Stimulated activated CD4-positive, alpha-beta T cell treated with anti-CD3 and anti-CD28 coated beads, Interleukin-15, amount 100 ng/mL, for 24 hours (primary cell): ENCODE measurements at regions not wholly inside any gene's neighbourhood (a gene's known extent, or its start where the extent isn't known, plus 50 kb on each side); places are given as distances from the start of the nearest gene placed in this dataset.
"Not testable (repeated sequence)": the region's sequence is repeated elsewhere in the genome, so short reads cannot be mapped to it uniquely, and the experiment has no call there.

Source experiments
- DNase-seq: peaks from one replicate; pipeline ENCODE4 v3.0.0-alpha.2; 2020

DNA sequence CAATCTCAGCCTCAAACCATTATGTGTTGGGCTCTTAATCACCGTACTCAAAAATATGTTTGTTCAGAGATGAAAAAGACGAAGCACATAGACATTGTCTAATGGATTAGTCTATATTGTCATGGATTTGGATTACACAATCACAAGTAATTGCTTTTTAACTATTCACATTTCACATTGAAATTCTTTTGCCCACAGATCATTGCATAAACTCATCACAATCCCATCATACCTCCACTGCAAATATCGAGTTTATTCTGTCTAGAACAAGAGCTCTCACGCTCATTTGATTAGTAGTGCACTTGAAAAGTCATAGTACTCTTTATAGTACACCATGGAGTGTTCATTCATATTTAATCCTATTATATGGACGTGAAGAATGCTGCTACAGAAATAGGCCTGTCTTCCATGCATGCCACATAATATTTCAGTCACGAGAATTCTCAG is 97.9 kb upstream of the SOX11 start:
- no peak for DNase-seq

DNA sequence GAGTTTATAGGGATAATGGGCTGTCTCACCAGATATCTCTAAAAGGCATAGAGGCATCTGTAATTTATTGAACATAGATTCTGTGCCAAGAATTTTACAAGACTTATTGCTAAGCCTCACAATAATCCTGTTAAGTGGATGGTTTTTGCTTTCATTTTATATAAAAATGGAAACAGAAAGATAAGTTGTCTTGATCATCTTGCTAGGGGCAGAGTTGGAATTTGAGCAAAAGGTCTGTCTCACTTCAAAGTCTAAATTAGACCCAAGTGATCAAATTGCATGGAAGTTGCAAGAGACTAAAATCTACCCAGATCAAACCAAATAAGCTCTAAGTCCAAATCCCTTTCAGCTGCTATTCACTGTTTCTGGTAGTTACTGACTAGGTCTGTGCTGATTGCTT is 95.3 kb upstream of the SOX11 start:
- no peak for DNase-seq

DNA sequence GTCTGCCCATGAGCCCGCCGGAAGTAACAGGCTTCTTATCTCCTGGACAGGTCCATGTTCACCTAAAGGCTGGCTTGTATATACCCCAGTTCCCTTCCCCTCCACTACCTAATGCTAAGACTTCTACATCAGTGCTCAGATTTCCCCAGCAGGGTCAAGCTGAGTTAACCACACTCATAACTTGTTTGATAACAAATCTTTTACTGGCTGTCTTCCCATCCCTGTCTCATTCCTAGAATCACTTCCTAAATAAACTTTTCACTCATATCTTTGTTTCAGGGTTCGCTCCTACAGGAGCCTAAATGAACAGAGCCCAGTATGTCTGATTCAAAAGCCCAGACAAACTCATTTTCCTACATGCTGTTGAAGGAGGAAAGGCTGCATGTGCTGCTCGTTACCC is 94.0 kb upstream of the SOX11 start:
- DNase-seq = no peak

DNA sequence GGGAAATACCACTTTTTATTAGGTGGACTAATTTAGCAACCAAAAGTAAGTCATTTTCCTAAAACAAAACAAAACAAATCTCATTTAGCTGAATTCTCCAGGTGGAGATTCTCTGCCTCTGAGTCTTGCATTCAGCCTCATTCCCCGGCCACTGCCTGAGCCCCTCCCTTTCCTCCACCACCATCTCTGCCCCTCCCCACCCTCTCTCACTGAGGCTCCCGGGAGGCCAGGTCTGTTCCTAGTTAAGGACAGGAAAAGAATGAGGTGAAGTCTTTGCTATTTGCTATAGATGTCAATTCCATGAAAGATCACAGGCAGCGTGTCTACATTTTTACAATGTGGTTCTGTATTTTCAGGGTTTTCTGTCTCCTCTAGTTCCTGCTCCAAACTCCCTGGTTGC is 83.0 kb upstream of the SOX11 start:
- no peak for DNase-seq

DNA sequence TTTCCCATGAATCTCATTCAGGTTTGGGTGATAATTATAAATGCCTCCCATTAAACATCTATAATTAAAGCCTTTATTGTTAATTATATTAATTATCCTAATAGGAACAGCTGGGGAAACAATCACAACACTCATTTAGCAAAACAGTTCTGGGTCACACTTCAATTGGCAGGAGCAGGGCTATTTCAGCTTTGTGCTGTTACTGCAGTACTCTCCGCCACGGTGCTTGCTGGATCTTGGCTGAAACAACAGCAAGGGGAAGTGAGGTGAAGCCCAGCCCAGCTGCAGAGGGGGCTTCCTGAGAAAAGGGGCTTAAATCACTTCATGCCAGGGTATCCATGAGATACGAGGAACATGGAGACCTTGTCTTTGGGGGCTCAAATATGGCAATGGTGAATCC is 79.5 kb upstream of the SOX11 start:
- DNase-seq = no peak

DNA sequence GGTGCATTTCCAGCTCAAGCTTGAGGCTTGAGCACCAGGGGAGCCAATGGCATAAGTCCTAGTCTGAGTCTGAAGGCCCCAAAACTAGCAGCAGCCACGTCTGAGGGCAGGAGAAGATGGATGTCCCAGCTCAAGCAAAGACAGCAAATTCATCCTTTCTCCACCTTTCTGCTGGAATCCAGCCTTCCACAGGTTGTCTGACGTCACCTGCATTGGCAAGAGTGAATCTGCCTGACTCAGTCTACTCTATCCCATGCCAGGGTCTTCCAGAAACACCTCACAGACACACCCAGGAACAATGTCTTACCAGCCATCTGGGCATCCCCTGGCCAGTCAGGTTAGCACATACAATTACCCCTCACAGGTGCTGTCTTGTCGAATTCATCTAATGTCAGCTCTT is 76.2 kb upstream of the SOX11 start:
- DNase-seq = no peak

DNA sequence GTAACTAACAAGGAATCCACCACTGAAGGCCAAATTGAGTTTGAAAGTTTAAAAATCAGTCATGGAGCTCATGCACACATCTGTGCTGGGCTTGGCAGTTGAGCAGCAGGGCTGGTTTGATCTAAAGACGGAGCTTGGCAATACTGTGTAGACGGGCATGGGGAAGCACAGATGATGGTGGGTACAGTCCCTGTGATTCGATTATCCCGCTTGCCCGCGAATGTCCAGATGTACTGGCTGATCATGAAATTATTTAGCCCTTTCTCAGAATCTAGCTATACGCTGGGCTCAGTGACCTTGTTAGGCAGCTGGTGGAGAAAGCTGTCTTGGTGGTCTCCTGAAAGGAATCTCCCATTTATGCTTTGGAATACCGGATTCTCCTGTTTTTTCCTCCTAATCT is 74.8 kb upstream of the SOX11 start:
- no peak for DNase-seq

DNA sequence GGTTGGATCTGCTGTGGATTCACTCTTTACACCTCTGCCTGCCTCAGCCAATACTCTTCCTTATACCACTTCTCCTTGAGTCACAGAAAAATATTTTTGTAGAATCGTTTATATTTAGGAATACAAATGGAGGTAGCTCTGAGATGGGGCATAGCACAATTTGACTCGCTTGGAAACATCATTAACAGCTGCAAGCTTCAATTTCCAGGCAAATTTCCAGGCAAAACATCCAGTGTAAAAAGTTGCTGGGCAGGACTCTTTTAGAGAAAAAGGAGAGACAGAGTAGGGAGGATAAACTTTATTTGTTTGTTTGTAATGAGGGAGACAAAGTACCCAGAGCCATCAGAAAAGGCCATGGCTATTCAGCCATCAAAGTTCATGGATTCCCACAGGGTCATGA is 74.4 kb upstream of the SOX11 start:
- no peak for DNase-seq

DNA sequence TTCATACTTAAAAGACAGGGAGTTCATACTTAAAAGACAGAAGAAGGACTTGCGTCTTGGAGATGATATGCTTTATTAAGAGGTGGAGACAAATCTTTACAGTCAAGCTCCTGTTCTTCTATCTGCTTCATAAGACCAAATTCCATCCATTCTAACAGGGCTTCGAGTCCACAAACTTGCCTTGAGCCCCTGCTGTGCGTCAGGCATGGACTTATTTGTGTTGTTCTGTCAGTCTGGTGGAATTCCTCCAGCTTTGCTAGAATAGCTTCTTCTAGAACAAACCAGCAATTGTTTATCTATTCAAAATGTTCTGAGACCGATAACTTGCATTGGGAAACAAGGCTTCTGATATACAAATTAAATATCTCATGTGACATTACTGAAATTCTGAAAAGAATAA is 73.9 kb upstream of the SOX11 start:
- DNase-seq = no peak

DNA sequence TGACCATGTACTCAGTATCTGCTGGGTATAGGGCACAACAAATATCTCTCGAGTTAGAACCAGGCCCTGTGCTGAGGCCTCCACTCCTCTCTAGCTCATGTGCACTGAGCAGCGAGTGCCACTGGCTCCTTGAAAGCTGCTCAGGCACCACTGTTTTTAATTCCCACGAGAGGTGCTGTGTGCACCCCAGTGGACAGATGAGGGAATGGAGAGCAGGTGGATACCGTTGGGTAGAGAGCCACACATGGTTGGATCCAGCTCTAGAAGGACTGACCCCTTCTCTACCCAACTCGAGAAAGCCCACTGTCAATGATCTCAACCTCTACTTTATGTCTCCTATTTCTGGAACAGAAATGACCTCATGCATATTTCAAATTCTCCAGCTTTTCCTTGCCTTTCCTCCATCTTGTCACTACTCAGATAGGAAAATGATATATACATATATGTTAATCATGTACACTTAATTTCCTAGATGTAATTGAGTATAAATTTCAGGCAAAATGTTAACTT is 66.6 kb upstream of the SOX11 start:
- DNase-seq = not testable (repeated sequence)

DNA sequence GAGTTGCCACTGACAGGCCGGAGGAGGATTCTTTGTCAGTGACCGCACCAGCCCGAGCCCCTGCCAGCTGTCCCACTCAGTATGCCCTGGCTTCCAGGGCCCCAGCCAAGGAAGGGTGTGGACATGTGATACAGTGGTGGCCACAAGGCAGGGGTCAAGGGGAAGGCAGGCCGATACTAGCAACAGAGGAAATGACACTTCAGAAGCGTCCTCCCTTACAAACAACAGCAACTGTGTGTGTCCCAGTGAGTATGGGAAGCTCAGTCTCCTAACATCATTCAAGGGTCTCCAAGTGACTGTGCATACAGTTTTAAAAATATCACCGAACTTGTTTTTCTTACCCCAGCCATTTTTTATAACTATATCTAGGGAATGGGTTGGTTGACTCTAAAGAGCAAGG is 63.7 kb upstream of the SOX11 start:
- DNase-seq = not testable (repeated sequence)

DNA sequence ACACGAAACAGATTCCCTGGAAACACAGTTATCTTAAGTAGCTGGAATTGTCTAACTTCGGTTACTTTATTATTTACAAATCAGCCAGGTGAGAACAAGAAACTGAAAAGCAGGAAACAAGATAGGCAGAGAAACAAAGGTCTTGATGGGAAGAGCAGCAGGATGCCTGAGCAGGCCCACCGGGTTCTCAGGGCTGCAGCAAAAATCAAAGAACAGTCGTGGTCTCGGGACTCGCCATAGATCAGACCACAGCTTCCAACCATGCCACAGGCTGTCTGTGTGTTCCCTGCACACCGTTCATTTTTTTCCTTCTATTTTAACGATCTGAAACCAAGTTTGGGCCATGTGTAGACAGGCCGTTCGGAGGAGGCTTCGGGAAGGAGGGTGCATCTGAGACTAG is 62.7 kb upstream of the SOX11 start:
- not testable (repeated sequence) for DNase-seq

DNA sequence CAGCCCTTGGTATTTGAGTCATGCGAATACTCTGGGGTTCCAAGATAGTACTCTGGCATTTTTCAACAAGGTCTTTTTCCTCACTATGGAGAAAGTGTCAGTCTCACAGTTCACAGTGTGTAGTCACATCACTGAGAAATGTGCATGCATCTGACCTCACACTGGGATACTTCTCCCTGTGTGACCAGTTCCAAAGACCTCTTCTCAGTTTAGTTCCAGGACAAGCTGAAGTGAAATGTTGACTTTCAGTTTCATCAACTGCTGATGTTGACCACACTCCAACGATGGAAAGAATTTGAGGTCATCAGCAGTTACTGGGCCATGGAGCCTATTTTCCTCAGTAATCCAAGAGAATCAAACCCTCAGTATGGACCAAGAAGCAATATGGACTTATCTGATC is 55.1 kb upstream of the SOX11 start:
- not testable (repeated sequence) for DNase-seq
